T follicular helper cell (primary cell): ENCODE measurements at regions not wholly inside any gene's neighbourhood (a gene's known extent, or its start where the extent isn't known, plus 50 kb on each side); places are given as distances from the start of the nearest gene placed in this dataset.
"Not testable (repeated sequence)": the region's sequence is repeated elsewhere in the genome, so short reads cannot be mapped to it uniquely, and the experiment has no call there.

Experiments used
- DNase-seq: peaks from one replicate; pipeline ENCODE4 v3.0.0-alpha.2; 2020; ENCODE audit warnings: low read depth

- not testable (repeated sequence) for DNase-seq
Observed at GRCh38 chr10:78096486-78096885, 62.8 kb downstream of the RPS24 start.

- not testable (repeated sequence) for DNase-seq
Observed at GRCh38 chr10:78102593-78102992, 68.9 kb downstream of the RPS24 start.

GRCh38 chr10:78109210-78109609, 75.5 kb downstream of the RPS24 start:
- DNase-seq: no peak

GRCh38 chr10:78115135-78115853, 81.6 kb downstream of the RPS24 start:
- no peak for DNase-seq

- no peak for DNase-seq
Observed at GRCh38 chr10:78116361-78116760, 82.7 kb downstream of the RPS24 start.

GRCh38 chr10:78118591-78118990, 84.9 kb downstream of the RPS24 start:
- DNase-seq: no peak

GRCh38 chr10:78121801-78122200, 88.1 kb downstream of the RPS24 start:
- DNase-seq: no peak

GRCh38 chr10:78124167-78124566, 90.5 kb downstream of the RPS24 start:
- DNase-seq: no peak

GRCh38 chr10:78129211-78129610, 95.5 kb downstream of the RPS24 start:
- no peak for DNase-seq

- no peak for DNase-seq
Observed at GRCh38 chr10:78130966-78131710, 97.5 kb downstream of the RPS24 start.

GRCh38 chr10:78134773-78135306, 101.2 kb downstream of the RPS24 start:
- no peak for DNase-seq

- DNase-seq: no peak
Observed at GRCh38 chr10:78137147-78137546, 103.5 kb downstream of the RPS24 start.

- DNase-seq: no peak
Observed at GRCh38 chr10:78139341-78139740, 105.7 kb downstream of the RPS24 start.

GRCh38 chr10:78140066-78140630, 106.5 kb downstream of the RPS24 start:
- no peak for DNase-seq

- no peak for DNase-seq
Observed at GRCh38 chr10:78143576-78143975, 109.9 kb downstream of the RPS24 start.

- no peak for DNase-seq
Observed at GRCh38 chr10:78146200-78146599, 112.5 kb downstream of the RPS24 start.

- no peak for DNase-seq
Observed at GRCh38 chr10:78147202-78147601, 113.5 kb downstream of the RPS24 start.

- DNase-seq: no peak
Observed at GRCh38 chr10:78148216-78148960, 114.7 kb downstream of the RPS24 start.

- no peak for DNase-seq
Observed at GRCh38 chr10:78148961-78149612, 115.4 kb downstream of the RPS24 start.

- no peak for DNase-seq
Observed at GRCh38 chr10:78150756-78151155, 117.1 kb downstream of the RPS24 start.

- DNase-seq: no peak
Observed at GRCh38 chr10:78155722-78156121, 122.1 kb downstream of the RPS24 start.

- no peak for DNase-seq
Observed at GRCh38 chr10:78160591-78160990, 126.9 kb downstream of the RPS24 start.
